Hypothalamus (tissue), 51 donors: ENCODE measurements at regions not wholly inside any gene's neighbourhood (a gene's known extent, or its start where the extent isn't known, plus 50 kb on each side); places are given as distances from the start of the nearest gene placed in this dataset.
"Not testable (repeated sequence)": the region's sequence is repeated elsewhere in the genome, so short reads cannot be mapped to it uniquely, and the experiment has no call there.

Experiments
- DNase-seq, 51 donors: peaks; one replicate each; lab custom pipeline; 2025; lab: John Stamatoyannopoulos, UW

DNA sequence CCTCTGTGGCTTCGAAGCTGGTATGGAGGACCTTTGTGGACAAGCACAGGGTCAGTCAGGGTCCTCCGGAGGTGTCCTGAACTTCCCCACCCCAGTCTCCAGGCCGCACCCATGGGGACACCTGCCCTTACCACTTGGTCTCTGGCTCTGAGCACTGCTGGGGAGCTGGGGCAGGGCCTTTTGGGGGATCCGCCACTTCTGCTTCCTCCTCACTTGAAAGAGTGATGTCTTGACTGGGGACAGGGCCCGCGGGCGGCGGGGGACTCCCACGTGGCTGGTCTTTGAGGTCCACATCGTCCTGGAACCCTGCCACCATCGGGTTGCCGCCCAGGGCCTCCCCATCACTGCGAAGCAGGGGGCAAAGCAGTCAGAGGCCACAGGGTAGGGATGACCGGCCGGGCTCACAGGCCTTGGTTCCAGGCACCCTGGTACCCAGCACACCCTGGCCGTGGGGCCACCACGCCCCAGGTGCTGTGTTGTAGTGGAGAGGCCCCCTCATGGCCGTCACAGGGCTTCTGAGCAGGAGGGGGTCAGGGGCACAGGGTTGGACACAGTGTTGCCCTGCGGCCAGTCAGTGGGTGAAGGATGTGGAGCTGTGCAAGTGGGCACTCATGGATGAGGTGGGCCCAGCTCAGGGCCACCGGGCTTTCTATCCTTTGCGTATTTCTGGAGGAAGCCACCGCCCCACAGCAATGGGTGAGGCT lies 256.4 kb downstream of the ANKRD30B start:
- DNase-seq: not testable (repeated sequence)

DNA sequence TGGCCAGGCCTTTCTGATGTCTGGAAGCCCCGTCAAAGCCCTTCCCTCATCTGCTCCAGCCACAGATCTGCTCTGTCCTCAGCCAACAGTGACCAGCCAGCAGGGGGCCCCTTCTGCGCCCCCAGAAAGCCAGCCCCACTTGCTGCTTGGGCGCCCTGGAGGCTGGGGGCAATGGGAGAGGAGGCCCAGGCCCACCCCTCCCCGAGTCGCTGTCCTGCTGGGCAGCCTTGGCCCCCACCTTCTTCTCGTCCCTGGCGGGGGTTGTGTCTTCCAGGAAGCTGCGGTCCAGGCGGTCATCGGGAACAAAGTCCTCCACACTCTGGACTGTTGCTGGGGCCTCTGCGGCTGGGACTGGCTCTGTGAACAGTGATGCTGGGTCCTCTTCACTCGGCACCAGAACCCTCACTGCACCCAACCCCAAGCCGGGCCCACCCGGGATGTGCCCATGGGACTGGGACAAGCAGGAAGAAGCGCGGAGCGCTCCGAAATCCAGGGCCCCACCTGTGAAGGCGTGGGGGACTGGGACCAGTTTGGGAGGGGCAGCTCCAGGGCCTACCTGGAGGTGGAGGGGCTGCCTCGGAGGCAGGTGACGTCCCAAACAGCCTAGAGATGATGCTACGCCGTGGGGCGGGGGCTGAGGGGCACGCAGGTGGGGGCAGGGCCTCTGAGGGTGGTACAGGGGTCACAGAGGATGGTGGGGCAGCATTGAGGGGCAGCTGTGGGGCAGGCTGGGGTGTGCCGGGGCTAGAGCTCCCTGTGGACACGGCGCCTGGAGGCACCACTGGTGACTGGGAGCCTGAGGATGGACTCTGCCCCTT lies 257.6 kb downstream of the ANKRD30B start:
- no peak for DNase-seq

DNA sequence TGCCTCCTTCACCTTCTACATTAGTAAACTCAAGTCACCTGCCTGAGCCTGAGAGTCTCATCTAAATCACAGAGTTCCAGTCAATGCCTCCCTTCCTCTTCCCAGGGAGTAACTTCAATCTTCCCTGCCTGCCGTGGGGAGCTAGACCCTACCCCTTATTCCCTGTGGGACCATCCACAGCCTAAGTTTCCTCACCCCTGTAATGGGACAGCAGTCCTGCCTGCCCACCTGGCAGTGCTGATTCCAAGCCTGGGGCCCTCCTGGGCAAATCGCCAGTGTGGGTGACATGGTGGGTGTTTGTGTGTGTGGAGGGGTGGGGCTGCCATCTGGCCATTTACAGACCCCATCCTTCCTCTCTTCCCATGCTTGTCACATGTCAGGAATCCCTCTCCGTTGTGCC lies 258.6 kb downstream of the ANKRD30B start:
- not testable (repeated sequence) for DNase-seq

DNA sequence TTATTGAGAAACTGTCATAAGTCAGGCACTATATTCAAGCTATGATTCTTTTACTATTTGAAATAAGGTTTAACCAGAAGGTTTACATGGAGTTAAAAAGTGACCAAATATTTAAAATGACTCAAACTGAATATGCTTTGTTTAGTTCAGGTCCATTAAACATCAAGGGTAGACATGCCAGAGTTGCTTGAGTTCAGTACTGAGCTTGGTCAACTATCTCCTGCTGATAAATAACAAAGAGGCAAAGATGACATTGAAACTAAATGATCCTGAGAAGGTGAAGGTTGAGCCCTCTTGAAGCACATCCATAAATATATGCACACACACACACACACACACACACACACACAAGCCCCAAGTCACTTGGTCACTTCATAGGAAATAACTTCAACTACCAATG lies 278.1 kb downstream of the ANKRD30B start:
- not testable (repeated sequence) for DNase-seq

DNA sequence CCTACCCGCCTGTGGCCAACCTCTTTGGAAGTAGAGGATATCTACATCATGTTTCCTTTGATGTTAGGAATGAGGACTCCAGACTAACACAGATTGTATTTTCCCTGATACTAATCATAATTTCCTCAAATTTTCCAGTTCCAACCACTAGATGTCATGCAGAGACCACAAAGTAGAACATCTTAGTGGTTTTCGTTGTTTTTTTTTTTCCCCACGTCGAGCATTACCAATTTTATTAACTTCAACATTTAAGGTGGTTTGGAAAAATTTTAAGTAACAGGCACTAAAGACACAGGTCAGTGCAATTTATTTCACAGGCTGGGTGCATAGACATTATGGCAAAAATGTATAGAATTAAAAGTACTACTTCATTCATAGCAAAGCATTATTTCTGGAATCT lies 280.1 kb downstream of the ANKRD30B start:
- DNase-seq: peak in 1 of 51 donors; percentile 8

DNA sequence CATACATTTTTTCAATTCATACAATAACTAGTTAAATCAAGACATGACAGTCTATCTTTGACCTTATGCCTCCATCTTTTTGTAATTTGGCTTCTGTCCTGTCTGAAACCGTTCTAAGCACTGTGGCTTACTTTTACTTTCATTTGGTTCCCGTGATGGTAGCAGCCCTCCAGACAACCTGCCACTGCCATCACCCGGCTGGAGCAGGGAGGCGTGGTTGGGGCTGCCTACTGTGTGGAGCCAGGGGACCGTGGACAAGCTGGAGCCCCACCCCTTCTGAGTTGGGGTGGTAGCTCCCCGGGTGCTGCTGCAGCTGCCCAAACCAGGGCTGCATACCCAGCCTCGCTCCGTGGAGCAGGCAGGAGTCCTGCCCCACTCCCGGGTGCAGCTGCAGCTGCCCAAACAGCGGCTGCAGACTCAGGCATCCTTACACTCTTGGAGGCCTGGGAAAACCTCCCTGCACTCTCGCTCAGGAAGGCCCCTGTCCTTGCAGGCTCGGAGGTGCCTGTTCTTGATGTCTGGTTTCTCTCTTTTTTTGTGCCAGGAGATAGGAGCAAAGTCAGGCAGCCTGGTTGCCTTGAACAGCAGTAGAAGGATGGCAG lies 312.4 kb downstream of the ANKRD30B start:
- DNase-seq: not testable (repeated sequence)

DNA sequence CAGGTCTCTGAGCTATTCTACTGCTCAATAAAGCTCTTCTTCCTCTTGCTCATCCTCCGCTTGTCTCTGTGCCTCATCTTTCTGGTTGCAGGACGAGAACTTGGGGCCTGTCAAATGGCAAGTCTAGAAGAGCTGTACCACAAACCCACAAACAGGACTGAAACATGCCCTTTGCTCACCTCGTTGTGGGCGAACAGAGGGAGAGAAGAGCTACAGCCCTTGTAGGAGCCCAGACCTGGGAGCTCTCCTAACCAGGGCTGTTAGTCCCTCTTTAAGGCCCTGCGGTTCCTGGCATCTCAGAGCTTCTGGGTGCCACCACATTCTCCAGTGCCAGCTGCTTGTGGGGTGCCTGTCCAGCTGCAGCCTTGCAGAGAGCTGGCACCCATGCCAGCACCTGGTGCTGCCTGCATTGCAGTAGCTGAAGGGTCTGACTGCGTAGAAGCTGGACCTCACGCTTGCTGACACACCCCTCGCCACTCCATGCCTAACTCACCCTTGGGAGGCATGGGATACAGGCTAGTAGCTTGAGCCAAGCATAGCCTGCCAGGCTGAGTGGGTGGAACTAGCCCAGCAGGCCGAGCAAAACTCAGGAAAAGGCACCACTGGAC lies 313.4 kb downstream of the ANKRD30B start:
- DNase-seq: not testable (repeated sequence)

DNA sequence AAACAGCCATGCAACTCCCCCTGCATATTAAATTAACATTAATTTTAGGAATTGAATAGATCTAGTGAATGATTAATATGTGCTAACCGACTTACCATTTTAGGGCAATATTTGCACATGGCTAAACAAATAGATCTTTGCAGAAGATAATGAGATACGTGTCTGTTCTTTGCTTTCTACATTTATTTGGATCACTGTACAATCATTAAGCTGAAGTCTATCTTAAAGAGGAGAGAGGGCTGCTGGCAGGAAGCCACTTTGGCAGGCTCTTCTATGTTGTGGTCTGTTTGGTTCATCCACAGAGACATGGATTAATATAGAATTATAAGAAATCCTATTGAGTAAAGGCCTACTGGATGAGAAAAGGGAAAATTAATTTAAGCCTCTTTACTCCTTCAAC lies 318.5 kb downstream of the ANKRD30B start:
- DNase-seq: not testable (repeated sequence)

DNA sequence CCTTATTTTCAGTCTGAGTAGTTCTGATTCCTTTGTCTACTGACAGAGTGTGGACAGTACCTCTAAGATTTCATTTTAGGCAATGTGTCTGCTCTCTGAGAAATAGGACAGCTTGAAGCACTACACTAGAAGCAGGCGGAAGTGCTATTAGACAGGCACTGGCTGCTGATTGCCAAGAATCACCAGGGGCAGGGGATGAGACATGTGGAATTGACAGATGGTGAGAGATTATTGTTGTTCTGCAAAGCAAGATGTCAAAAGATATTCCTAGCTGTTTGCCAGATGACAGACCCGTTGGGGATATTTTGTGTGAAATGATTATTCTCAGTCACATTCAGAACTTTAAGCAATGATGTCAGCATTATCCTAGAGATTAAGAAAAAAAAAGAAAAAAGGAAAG lies 323.3 kb downstream of the ANKRD30B start:
- DNase-seq: not testable (repeated sequence)
